ENCODE measurements at regions not wholly inside any gene's neighbourhood (a gene's known extent, or its start where the extent isn't known, plus 50 kb on each side); places are given as distances from the start of the nearest gene placed in this dataset.

- Histone ChIP-seq H3K27ac (ENCODE audit: insufficient read depth, low read length) (no peak overlapping the region), H2AK9ac (replicated peaks; ENCODE audit: low read depth, low read length, poor library complexity) (no peak overlapping the region), H3K4me2 (ENCODE audit: low read depth, low read length) (no peak overlapping the region), H2BK5ac (ENCODE audit: low read depth, low read length, poor library complexity, severe bottlenecking) (no peak overlapping the region), H2BK120ac (ENCODE audit: low read depth, low read length) (no peak overlapping the region), H3K79me1 (ENCODE audit: low read depth in 1 of 2, low read length in 2 of 2) (no peaks in the 10 kb centered on the region), H4K5ac (ENCODE audit: low read depth, low read length) (no peak overlapping the region), H3K23ac (ENCODE audit: low read depth, low read length) (no peak overlapping the region), H4K20me1 (ENCODE audit: insufficient read depth, low read length) (no peaks in the 10 kb centered on the region), H2BK15ac (ENCODE audit: low read depth, low read length) (no peak overlapping the region), H3K9me3 (ENCODE audit: control insufficient read depth, insufficient read depth, low read length) (no peaks in the 10 kb centered on the region; the same call in 1 of the 2 replicates), H2AFZ (replicated peaks; ENCODE audit: low read length, poor library complexity) (no peak overlapping the region), H3K36me3 (ENCODE audit: control insufficient read depth, insufficient read depth, low read length) (no peaks in the 10 kb centered on the region), H3K27me3 (ENCODE audit: control insufficient read depth, insufficient read depth, low read length) (peaks cover 37% of the 10 kb centered on the region), H3K9me1 (ENCODE audit: insufficient read depth, low read length) (no peaks in the 10 kb centered on the region), H3K4me1 (ENCODE audit: control insufficient read depth, insufficient read depth, low read length) (no peaks in the 10 kb centered on the region), H2AK5ac (ENCODE audit: low read depth, low read length) (no peak overlapping the region), H4K91ac (ENCODE audit: insufficient read depth, low read depth, low read length) (no peak overlapping the region), H3K14ac (replicated peaks; ENCODE audit: low read depth, low read length) (no peak overlapping the region), H4K8ac (ENCODE audit: low read depth in 2 of 2, low read length in 2 of 2) (no peak overlapping the region), H2BK20ac (ENCODE audit: low read depth, low read length) (no peak overlapping the region), H3K9ac (ENCODE audit: low read depth, low read length) (no peak overlapping the region), H3K18ac (ENCODE audit: low read depth, low read length) (no peak overlapping the region), H3K56ac (ENCODE audit: extremely low read depth, insufficient read depth, low read length) (no peak overlapping the region), H3K4me3 (ENCODE audit: insufficient read depth, low read depth, low read length) (no peak overlapping the region), H3K4ac (ENCODE audit: low read depth, low read length) (no peak overlapping the region)
- in situ Hi-C loops (cut with MboI; ENCODE audit: low sequenced_read_pairs): no loop called here
- TF ChIP-seq RFX5 (IDR thresholded peaks at IDR 0.05; ENCODE audit: low read depth, low read length): no peak
- TF ChIP-seq CTCF (conservative IDR thresholded peaks at IDR 0.05; ENCODE audit: low read depth, low read length): no peak
- 38% methylated on average over 4 of the region's 17 CpGs; no CpG with 5 or more reads in 1 of the 2 experiments for WGBS, 2 experiments (ENCODE audit: extremely low coverage in 2 of 2, insufficient read length in 1 of 2)
- DNase-seq: no peak
- ChIA-PET POLR2A (ENCODE audit: unreplicated experiment) (no interaction called here), CTCF (no interaction called here)
- ATAC-seq (ENCODE audit: low read depth): no peak
- intact Hi-C loops (cut with micrococcal nuclease): no loop called here
- dilution Hi-C loops (cut with HindIII; ENCODE audit: low sequenced_read_pairs, unreplicated experiment): no loop called here
- no TSS peak for BruUV-seq (replicated peaks)
These were observed 581.3 kb downstream of the BCOR start for GRCh38 chrX:39516427-39516841.

Measured in IMR-90 (cell line).